Endodermal cell (in vitro differentiated cells): ENCODE measurements at regions not wholly inside any gene's neighbourhood (a gene's known extent, or its start where the extent isn't known, plus 50 kb on each side); places are given as distances from the start of the nearest gene placed in this dataset.
A peak's percentile ranks its signal among the peaks of the same experiment; 100 is the strongest.

Experiments
- DNase-seq: peaks from one replicate; pipeline ENCODE4 v3.0.0-alpha.2; 2017
- H3K27ac ChIP-seq: 2 replicates; pipeline ENCODE4 v1.5.1; 2013; ENCODE audit warnings: mild to moderate bottlenecking, low read depth, low read length, moderate library complexity
- H3K27me3 ChIP-seq: 2 replicates; pipeline ENCODE4 v1.6.1; 2013; ENCODE audit warnings: mild to moderate bottlenecking, low read length, moderate library complexity; ENCODE audit not compliant: insufficient read depth, control insufficient read depth, poor library complexity, severe bottlenecking
- H3K36me3 ChIP-seq: 2 replicates; pipeline ENCODE4 v1.7.0; 2013; ENCODE audit warnings: mild to moderate bottlenecking, low read length, moderate library complexity; ENCODE audit not compliant: control insufficient read depth, insufficient read depth
- H3K4me1 ChIP-seq: one replicate; pipeline ENCODE4 v1.7.0; 2013; ENCODE audit warnings: low read length; ENCODE audit not compliant: control insufficient read depth, insufficient read depth
- H3K4me3 ChIP-seq: 2 replicates; pipeline ENCODE4 v1.5.1; 2013; ENCODE audit warnings: mild to moderate bottlenecking, low read length, moderate library complexity
- H3K9ac ChIP-seq: 2 replicates; pipeline ENCODE4 v1.6.1; 2013; ENCODE audit warnings: mild to moderate bottlenecking, low read length, moderate library complexity; ENCODE audit not compliant: poor library complexity, severe bottlenecking; ENCODE audit errors: extremely low read depth
- H3K9me3 ChIP-seq: 2 replicates; pipeline ENCODE4 v1.6.1; 2013; ENCODE audit warnings: mild to moderate bottlenecking, low read length, moderate library complexity; ENCODE audit not compliant: control insufficient read depth
- H3K27ac Mint-ChIP-seq: 2 replicates; pipeline ENCODE4 v1.8.0; 2020; ENCODE audit warnings: mixed read lengths
- H3K27me3 Mint-ChIP-seq: 2 replicates; pipeline ENCODE4 v1.8.0; 2021; ENCODE audit warnings: mild to moderate bottlenecking, mixed read lengths; ENCODE audit not compliant: insufficient read depth
- H3K36me3 Mint-ChIP-seq: 2 replicates; pipeline ENCODE4 v1.8.0; 2020; ENCODE audit warnings: low read depth, mixed read lengths
- H3K4me1 Mint-ChIP-seq: 2 replicates; pipeline ENCODE4 v1.8.0; 2020; ENCODE audit warnings: mixed read lengths
- H3K4me3 Mint-ChIP-seq: 2 replicates; pipeline ENCODE4 v1.8.0; 2020; ENCODE audit warnings: mild to moderate bottlenecking, moderate library complexity, mixed read lengths
- H3K9me3 Mint-ChIP-seq: 2 replicates; pipeline ENCODE4 v1.8.0; 2020; ENCODE audit warnings: mild to moderate bottlenecking, mixed read lengths
- WGBS, 2 experiments: methylation state at CpG; one replicate each; pipeline versions ENCODE4 v1.1.5 to v1.1.7; 2013; ENCODE audit warnings: missing lambda C conversion rate in 2 of 2, mixed read lengths in 1 of 2; ENCODE audit not compliant: insufficient coverage in 1 of 2, insufficient read length in 1 of 2; 5-methylcytosine and 5-hydroxymethylcytosine counted together
- TF ChIP-seq, protein P1 (sequence below): fragments of 200-600 bp; sonication (generic); conservative IDR thresholded peaks from 2 replicates; pipeline ENCODE4 v1.5.0; 2021; ENCODE audit warnings: antibody characterized with exemption, mild to moderate bottlenecking

DNA sequence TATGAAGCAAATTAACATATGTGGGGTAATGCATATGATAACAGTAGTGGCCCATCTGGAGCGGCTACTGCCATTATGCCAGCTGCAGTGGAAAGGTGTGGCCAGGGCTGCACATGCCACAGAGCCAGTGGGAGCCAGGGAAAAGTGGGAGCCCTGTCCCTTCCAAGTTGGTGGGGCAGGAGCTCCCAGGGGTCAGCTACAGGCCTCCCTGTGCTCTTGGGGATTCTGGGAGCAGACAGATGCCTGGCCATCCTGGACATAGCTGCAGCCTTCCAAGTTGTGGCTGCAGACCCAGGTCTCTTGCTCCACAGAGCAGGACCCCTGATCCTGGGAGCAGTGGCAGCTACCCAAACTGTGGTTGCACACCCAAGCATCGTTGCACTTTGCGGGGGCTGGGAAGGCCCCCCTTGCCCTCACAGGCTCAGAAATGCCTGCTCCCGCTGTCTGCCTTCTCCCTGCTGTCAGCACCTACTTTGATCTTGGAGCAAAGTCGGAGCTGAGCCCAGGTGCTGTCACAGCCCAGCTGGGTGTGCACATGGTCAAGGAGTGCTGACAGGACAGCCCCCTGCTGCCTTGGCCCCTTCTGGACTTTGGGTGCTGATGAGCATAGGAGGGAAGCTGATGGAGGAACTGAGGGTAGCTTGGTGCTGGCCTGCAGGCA is 67.8 kb downstream of the NAA11 start:
- Histone ChIP-seq H3K4me1 (no peaks in the 10 kb centered on the region), H3K9me3 (peaks cover 16% of the 10 kb centered on the region), H3K9ac (no peak overlapping the region), H3K27me3 (no peaks in the 10 kb centered on the region), H3K36me3 (no peaks in the 10 kb centered on the region), H3K4me3 (no peak overlapping the region), H3K27ac (no peak overlapping the region)
- Mint-ChIP-seq H3K27ac (no peak overlapping the region), H3K4me1 (no peaks in the 10 kb centered on the region), H3K9me3 (peaks cover 8% of the 10 kb centered on the region), H3K27me3 (no peaks in the 10 kb centered on the region), H3K36me3 (no peaks in the 10 kb centered on the region), H3K4me3 (no peak overlapping the region)
- DNase-seq, result no peak
- TF ChIP-seq, protein P1, sequence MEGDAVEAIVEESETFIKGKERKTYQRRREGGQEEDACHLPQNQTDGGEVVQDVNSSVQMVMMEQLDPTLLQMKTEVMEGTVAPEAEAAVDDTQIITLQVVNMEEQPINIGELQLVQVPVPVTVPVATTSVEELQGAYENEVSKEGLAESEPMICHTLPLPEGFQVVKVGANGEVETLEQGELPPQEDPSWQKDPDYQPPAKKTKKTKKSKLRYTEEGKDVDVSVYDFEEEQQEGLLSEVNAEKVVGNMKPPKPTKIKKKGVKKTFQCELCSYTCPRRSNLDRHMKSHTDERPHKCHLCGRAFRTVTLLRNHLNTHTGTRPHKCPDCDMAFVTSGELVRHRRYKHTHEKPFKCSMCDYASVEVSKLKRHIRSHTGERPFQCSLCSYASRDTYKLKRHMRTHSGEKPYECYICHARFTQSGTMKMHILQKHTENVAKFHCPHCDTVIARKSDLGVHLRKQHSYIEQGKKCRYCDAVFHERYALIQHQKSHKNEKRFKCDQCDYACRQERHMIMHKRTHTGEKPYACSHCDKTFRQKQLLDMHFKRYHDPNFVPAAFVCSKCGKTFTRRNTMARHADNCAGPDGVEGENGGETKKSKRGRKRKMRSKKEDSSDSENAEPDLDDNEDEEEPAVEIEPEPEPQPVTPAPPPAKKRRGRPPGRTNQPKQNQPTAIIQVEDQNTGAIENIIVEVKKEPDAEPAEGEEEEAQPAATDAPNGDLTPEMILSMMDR, result no peak
- WGBS, 2 experiments, result 90 to 95% methylated on average over 3 to 5 of the region's 5 CpGs

DNA sequence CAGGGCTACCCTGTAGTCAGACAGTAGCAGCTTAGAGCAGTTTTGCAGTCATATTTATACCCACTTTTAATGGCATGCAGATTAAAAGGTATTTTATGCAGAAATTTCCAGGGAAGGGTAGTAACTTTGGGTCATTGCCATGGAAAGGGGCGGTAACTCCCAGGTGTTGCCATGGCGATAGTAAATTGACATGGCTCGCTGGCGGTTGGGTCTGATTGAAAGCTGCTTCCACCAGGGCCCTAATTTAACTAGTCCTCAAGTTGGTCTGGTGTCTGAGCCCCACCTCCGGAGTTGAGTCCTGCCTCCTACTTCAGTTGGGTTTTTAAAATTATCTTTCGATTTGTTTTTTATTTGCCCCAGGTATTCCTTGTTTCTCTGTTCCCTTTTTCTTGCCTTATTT is 70.1 kb downstream of the NAA11 start:
- H3K27ac Mint-ChIP-seq, result no peak overlapping the region
- peaks cover 8% of the 10 kb centered on the region for H3K9me3 Mint-ChIP-seq
- Histone ChIP-seq H3K36me3 (no peaks in the 10 kb centered on the region), H3K9me3 (peaks cover 16% of the 10 kb centered on the region), H3K27me3 (no peaks in the 10 kb centered on the region), H3K4me3 (no peak overlapping the region), H3K27ac (no peak overlapping the region), H3K9ac (no peak overlapping the region), H3K4me1 (no peaks in the 10 kb centered on the region)
- no peaks in the 10 kb centered on the region for H3K4me1 Mint-ChIP-seq
- no peak overlapping the region for H3K4me3 Mint-ChIP-seq
- peak; percentile 80 for DNase-seq
- no peaks in the 10 kb centered on the region for H3K36me3 Mint-ChIP-seq
- 76 to 83% methylated on average over 5 to 6 of the region's 6 CpGs for WGBS, 2 experiments
- no peaks in the 10 kb centered on the region for H3K27me3 Mint-ChIP-seq
- TF ChIP-seq, protein P1, result no peak

DNA sequence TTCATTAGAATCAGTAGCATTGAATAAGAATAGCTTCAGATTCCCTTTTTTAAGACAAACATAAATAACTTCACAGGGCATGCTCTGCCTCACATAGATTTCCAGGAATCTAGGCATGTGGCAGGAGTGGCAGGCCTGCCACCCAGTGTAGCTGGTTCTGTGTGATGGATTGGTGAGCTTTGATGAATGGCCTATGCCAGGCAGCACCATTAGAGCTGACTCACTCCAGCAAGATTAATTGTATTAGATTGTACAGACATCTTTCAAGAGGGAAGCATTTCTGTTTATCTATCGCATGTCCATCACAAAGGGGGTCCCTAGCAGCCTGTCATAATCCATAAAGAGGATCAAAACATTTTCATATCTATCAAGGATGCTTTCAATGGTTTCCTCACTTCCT is 71.9 kb downstream of the NAA11 start:
- H3K4me1 Mint-ChIP-seq, result no peaks in the 10 kb centered on the region
- Histone ChIP-seq H3K4me1 (no peaks in the 10 kb centered on the region), H3K36me3 (no peaks in the 10 kb centered on the region), H3K27me3 (no peaks in the 10 kb centered on the region), H3K9ac (no peak overlapping the region), H3K27ac (no peak overlapping the region), H3K4me3 (no peak overlapping the region), H3K9me3 (peaks cover 11% of the 10 kb centered on the region)
- H3K27ac Mint-ChIP-seq, result no peak overlapping the region
- H3K4me3 Mint-ChIP-seq, result no peak overlapping the region
- TF ChIP-seq, protein P1, result no peak
- no peaks in the 10 kb centered on the region for H3K36me3 Mint-ChIP-seq
- H3K27me3 Mint-ChIP-seq, result no peaks in the 10 kb centered on the region
- WGBS, 2 experiments, result 83 to 89% methylated on average over 1 of the region's 1 CpG
- no peak for DNase-seq
- H3K9me3 Mint-ChIP-seq, result peaks cover 2% of the 10 kb centered on the region
